Testis (tissue), 2 donors: ENCODE measurements at regions not wholly inside any gene's neighbourhood (a gene's known extent, or its start where the extent isn't known, plus 50 kb on each side); places are given as distances from the start of the nearest gene placed in this dataset.

Source experiments
- DNase-seq: peaks from one replicate; pipeline ENCODE4 v3.0.0-alpha.2; 2019
- H3K27ac ChIP-seq, 2 donors: fragments of 200-600 bp; sonication (generic); one replicate each; pipeline ENCODE4 v1.5.1; 2019
- H3K27me3 ChIP-seq: fragments of 200-600 bp; sonication (generic); one replicate; pipeline ENCODE4 v1.5.1; 2019
- H3K36me3 ChIP-seq: fragments of 200-600 bp; sonication (generic); one replicate; pipeline ENCODE4 v1.5.1; 2017; ENCODE audit warnings: low read depth; ENCODE audit errors: missing control alignments
- H3K4me1 ChIP-seq: fragments of 200-600 bp; sonication (generic); one replicate; pipeline ENCODE4 v1.5.1; 2019
- H3K4me3 ChIP-seq, 2 donors: fragments of 200-600 bp; sonication (generic); one replicate each; pipeline ENCODE4 v1.5.1; 2017 to 2019
- H3K9me3 ChIP-seq: fragments of 200-600 bp; sonication (generic); one replicate; pipeline ENCODE4 v1.5.1; 2017
- CTCF ChIP-seq, 3 experiments: fragments of 450-650 bp in 2 of 3; fragments of 200-600 bp in 1 of 3; sonication (generic) in 1 of 3; IDR thresholded peaks; one replicate each; pipeline ENCODE4 v1.5.1; 2016 to 2019; ENCODE audit warnings: antibody characterized with exemption in 3 of 3, mild to moderate bottlenecking in 2 of 3, moderate library complexity in 1 of 3
- POLR2A ChIP-seq: fragments of 450-650 bp; IDR thresholded peaks from one replicate; pipeline ENCODE4 v1.6.1; 2017; ENCODE audit warnings: antibody characterized with exemption, mild to moderate bottlenecking, moderate library complexity
- WGBS, 2 donors: methylation state at CpG; one replicate each; pipeline ENCODE4 v1.1.5; 2018; 5-methylcytosine and 5-hydroxymethylcytosine counted together
- intact Hi-C: fragments of 100-400 bp; cut with DNase I; formaldehyde crosslinking; loops from one replicate; pipeline ENCODE4 v1.15.1; 2023; ENCODE audit warnings: low total_unique reads

- no peak overlapping the region for H3K4me3 ChIP-seq
- H3K4me1 ChIP-seq = no peaks in the 10 kb centered on the region
- no peak for DNase-seq
- intact Hi-C loops = no loop called here
- no peaks in the 10 kb centered on the region for H3K36me3 ChIP-seq
- TF ChIP-seq CTCF (IDR thresholded peaks at IDR 0.05) = no peak
- TF ChIP-seq POLR2A = no peak
- no peak overlapping the region for H3K27ac ChIP-seq
- no peaks in the 10 kb centered on the region for H3K27me3 ChIP-seq
- H3K9me3 ChIP-seq = no peaks in the 10 kb centered on the region
- WGBS, 2 donors = 88 to 89% methylated on average over 2 of the region's 2 CpGs
Observed at GRCh38 chr11:104522123-104522522, 358.2 kb upstream of the PDGFD start.

- 76% methylated on average over 2 of the region's 2 CpGs for WGBS, 2 donors
- no peaks in the 10 kb centered on the region for H3K36me3 ChIP-seq
- no peak for DNase-seq
Observed at GRCh38 chr11:104510169-104510568, 346.2 kb upstream of the PDGFD start.

GRCh38 chr11:104490182-104490581, 326.2 kb upstream of the PDGFD start:
- Histone ChIP-seq H3K4me1 (no peaks in the 10 kb centered on the region), H3K27me3 (no peaks in the 10 kb centered on the region), H3K27ac (no peak overlapping the region), H3K36me3 (no peaks in the 10 kb centered on the region), H3K4me3 (no peak overlapping the region), H3K9me3 (no peaks in the 10 kb centered on the region)
- no peak for DNase-seq
- no peak for TF ChIP-seq CTCF (IDR thresholded peaks at IDR 0.05)
- intact Hi-C loops = no loop called here
- 86 to 93% methylated on average over 4 to 6 of the region's 6 CpGs for WGBS, 2 donors

More at GRCh38 chr11:104510169-104510568, 346.2 kb upstream of the PDGFD start:
- no peak overlapping the region for H3K4me3 ChIP-seq
- H3K9me3 ChIP-seq = no peaks in the 10 kb centered on the region
- intact Hi-C loops = no loop called here
- H3K27me3 ChIP-seq = no peaks in the 10 kb centered on the region
- H3K27ac ChIP-seq = no peak overlapping the region
- H3K4me1 ChIP-seq = no peaks in the 10 kb centered on the region
- TF ChIP-seq CTCF (IDR thresholded peaks at IDR 0.05) (no peak), POLR2A (no peak)

GRCh38 chr11:104488561-104488960, 324.6 kb upstream of the PDGFD start:
- TF ChIP-seq POLR2A (no peak), CTCF (IDR thresholded peaks at IDR 0.05) (no peak)
- 92 to 95% methylated on average over 3 of the region's 3 CpGs for WGBS, 2 donors

GRCh38 chr11:104487046-104487806, 323.3 kb upstream of the PDGFD start:
- no peak overlapping the region for H3K4me3 ChIP-seq
- H3K27ac ChIP-seq = no peak overlapping the region
- TF ChIP-seq POLR2A (no peak), CTCF (IDR thresholded peaks at IDR 0.05) (no peak)
- intact Hi-C loops = no loop called here
- no peaks in the 10 kb centered on the region for H3K36me3 ChIP-seq
- H3K9me3 ChIP-seq = no peaks in the 10 kb centered on the region
- no peaks in the 10 kb centered on the region for H3K4me1 ChIP-seq
- H3K27me3 ChIP-seq = no peaks in the 10 kb centered on the region
- DNase-seq = no peak
- WGBS, 2 donors = 52 to 63% methylated on average over 4 of the region's 4 CpGs

More at GRCh38 chr11:104488561-104488960, 324.6 kb upstream of the PDGFD start:
- intact Hi-C loops = no loop called here
- Histone ChIP-seq H3K27ac (no peak overlapping the region), H3K27me3 (no peaks in the 10 kb centered on the region), H3K4me1 (no peaks in the 10 kb centered on the region), H3K4me3 (no peak overlapping the region), H3K9me3 (no peaks in the 10 kb centered on the region), H3K36me3 (no peaks in the 10 kb centered on the region)
- no peak for DNase-seq
